ENCODE measurements at regions not wholly inside any gene's neighbourhood (a gene's known extent, or its start where the extent isn't known, plus 50 kb on each side); places are given as distances from the start of the nearest gene placed in this dataset.

DNA sequence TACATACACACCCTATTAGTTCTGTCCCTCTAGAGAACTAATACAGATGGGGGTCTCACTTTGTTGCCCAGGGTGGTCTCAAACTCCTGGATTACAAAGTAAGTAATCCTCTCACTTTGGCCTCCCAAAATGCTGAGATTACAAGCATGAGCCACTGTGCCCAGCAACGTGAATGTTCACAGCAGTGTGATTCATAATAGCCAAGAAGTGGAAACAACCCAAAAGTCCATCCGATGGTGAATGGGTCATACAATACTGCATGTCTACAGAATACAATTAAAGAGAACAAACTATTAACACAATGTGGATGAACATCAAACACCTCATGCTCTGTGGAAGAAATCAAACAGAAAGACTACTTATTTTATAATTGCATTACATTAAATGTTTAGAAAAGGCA is 57.3 kb upstream of the SYNE2 start:
- TF ChIP-seq CTCF (IDR thresholded peaks at IDR 0.05) (no peak), POLR2A (IDR thresholded peaks at IDR 0.05) (no peak)

Measured in vagina (tissue), 2 donors.